NCI-H2171 (cell line): ENCODE measurements at regions not wholly inside any gene's neighbourhood (a gene's known extent, or its start where the extent isn't known, plus 50 kb on each side); places are given as distances from the start of the nearest gene placed in this dataset.
"Not testable (repeated sequence)": the region's sequence is repeated elsewhere in the genome, so short reads cannot be mapped to it uniquely, and the experiment has no call there.

ENCODE experiments used
- DNase-seq: peaks from one replicate; lab custom pipeline; 2025; lab: John Stamatoyannopoulos, UW

DNA sequence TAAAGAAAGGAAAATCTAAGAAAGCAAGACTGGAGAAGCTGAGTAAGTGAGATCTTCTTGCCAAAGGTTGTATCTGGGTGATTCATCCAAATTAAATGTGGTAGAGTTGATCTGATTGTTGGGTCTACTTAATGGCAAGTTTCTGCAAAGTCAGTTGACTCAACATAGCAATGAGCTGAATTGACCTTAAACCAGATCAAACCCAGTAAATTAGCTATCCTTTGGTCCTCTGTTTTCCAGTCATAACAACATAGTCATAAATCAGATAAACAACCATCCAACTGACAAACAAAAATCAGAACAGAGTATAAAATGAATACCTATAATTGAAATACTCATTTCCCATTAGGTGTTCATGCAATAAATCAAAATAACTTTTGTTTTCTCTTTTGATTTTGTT is 142.6 kb upstream of the CFAP20DC start:
- no peak for DNase-seq

DNA sequence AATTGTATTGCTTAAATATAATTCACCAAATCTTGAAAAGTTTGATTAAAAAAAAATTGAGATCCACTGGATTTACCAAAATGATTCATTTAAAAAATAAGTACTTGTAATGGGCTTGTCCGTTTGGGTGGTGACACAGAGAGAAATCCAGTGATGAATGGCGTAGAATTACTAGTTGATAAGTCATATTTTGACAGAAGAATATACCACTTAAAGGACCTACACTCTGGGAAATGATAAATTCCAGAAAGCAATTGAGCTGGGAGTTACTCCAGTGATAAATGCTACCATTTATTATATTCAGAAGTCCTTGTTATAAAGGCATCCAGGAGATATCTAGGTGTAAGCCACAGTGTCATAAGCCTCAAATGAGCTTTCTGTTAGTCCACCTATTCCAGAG is 141.8 kb upstream of the CFAP20DC start:
- no peak for DNase-seq

DNA sequence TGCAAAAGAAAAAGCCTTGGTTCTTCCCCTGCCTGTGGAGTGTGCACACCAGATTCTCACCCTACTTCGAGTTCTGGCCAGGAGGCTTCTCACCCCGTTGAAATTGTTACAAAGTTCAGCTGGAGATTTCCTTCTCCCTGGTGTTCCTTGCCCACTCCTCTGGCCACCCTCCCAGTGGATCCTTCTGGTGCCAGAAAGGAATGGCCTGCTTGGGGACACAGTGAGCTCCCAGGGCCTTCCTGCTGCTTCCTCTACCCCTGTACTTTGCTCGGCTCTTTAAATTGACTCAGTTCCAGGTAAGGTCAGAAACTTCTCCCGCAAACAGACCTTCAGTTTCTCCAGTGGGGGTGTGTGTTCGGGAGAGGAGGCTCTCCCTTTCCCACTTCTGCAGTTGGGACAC is 140.1 kb upstream of the CFAP20DC start:
- DNase-seq, result no peak

DNA sequence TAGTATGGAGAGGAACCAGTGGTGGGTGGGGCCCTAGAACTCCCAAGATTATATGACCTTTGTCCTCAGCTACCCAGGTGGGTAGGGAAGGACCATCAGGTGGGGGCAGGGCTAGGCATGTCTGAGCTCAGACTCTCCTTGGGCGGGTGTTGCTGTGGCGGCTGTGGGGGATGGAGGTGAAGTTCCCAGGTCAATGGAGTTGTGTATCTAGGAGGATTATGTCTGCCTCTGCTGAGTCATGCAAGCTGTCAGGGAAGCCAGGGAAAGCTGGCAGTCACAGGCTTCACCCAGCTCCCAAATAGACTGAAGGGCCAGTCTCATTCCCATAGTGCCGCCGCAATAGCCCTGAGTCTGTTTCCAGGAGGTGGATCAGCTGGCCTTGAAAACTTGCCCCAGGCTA is 139.7 kb upstream of the CFAP20DC start:
- DNase-seq, result no peak

DNA sequence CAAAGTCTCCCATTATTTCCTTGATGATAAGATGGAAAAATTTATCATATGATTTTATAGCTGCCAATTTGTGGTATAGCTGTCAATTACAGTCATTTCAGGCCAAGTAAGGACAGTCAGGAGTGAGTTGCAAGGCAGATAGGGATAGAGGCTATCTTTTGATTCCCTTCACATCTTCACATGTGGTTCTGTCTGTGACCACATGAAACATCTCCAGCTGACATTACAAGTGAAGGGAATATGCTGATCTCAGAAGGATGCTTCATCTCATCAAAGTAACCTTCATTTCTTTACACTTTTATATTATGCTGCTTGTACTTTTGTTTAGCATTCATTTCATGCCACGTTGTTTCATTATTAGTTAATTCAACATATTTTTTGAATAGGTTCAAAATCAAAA is 136.9 kb upstream of the CFAP20DC start:
- no peak for DNase-seq

DNA sequence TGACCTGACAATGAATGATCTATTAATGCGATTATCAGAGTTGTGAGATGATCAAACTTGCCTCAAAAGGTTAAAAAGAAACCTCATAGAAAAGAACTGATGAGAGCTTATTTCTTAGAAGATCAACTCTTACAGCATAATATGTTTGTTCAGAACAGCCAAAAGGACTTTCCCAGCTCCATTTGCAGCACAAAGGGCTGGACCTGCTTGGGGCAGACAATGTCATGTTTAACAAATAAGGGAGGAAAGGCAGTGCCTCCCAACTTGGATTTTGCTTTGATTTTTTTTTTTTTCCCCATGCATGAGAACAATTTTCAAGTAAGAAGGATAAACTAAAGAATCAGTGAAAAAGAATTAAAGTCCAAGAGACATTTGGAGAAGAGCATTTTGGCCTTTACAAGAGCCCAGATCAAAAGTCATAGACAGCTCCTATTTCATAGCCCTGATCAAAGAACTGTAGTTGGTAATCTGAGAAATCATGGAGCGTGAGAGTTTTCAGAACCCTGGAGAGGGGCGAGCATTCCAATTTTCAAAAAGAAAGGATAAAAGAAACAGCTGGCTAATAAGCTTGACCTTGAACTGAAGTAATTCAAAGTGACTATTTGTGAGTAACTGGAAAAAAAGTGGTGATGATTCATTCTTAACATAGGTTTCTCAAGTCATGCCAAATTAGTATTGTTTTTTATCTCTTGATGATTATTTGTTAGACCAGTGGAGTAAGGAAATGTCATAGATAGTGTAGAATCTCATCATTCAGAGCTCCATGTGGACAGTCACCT is 136.0 kb upstream of the CFAP20DC start:
- no peak for DNase-seq

DNA sequence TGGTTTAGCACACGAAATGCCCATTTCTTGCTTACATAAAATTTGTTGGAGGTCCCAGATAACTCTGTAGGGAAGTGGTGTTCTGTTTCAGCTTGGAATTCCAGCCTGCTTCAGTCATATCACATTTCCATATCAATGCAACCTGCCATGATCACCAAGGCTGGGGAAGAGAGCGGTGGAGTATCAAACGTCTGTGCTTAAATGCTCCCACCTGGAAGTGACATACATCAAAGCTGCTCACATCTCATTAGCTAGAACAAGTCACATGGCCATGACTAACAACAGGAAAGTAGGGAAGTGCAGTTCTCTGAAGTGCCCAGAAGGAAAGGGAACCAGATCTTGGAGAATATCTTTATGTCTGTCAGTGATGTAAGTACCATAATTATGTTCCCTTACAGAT is 130.2 kb upstream of the CFAP20DC start:
- peak; percentile 16 for DNase-seq

DNA sequence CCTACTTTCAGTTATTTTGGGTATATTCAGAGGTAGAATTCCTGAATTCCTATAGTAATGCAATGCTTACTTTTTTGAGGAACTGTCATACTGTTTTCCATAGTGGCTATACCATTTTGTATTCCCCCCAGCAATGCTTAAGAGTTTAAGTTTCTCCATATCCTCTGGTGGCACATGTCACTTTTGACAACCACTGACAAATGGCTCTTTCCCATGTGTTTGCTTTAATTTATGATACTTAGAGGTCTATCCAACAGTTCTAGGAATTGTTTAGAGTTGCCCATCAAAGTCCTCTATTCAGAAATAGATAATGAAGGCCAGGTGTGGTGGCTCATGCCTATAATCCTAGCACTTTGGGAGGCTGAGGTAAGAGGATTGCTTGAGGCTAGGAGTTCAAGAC is 128.9 kb upstream of the CFAP20DC start:
- no peak for DNase-seq

DNA sequence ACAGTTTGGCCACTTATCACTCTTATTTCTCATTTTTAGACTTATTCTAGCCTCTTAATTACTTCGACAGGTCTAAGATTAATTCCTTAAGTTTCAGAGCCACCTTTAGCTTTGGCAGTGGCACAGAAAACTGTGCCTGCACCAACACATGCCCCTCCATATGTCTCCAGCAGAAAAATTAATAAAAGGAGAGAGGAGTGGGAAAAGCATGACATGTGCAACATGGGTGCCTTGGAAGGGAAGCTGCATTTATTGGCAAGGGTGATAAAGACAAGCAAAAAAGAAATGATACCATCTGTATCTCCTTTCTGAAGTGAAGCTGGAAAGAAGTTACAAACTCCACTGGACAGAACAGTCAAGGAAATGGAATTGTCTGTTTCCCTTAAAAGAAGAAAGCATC is 121.7 kb upstream of the CFAP20DC start:
- no peak for DNase-seq

DNA sequence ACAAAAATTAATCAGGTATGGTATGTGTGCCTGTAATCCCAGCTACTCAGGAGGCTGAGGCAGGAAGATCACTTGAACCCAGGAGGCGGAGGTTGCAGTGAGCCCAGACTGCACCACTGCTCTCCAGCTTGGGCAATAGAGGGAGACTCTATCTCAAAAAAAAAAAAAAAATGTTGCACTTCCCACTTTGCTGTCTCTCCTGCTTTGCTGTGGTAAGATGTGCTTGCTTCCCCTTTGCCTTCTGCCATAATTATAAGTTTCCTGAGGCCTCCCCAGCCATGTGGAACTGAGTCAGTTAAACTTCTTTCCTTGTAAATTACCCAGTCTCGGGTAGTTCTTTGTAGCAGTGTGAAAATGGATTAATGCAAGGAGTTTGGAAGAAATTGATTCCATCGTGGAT is 120.3 kb upstream of the CFAP20DC start:
- DNase-seq, result not testable (repeated sequence)

DNA sequence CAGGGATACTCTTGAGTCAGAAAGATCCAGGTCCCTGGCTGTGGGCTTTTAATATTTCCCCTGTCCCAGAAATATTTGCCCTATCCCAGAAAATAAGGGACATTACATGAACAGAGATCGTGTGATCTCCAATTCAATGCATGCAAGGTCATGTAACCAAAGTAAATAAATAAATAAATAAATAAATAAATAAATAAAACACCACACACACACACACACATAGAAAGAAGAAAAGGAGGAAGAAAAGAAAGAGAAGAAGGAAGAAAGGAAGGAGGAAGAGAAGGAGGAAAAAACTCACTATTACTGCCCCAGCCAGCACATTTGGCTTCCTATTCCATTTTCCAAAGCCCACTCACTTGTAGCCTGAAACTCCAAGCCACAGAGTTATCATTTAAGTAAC is 117.9 kb upstream of the CFAP20DC start:
- no peak for DNase-seq

DNA sequence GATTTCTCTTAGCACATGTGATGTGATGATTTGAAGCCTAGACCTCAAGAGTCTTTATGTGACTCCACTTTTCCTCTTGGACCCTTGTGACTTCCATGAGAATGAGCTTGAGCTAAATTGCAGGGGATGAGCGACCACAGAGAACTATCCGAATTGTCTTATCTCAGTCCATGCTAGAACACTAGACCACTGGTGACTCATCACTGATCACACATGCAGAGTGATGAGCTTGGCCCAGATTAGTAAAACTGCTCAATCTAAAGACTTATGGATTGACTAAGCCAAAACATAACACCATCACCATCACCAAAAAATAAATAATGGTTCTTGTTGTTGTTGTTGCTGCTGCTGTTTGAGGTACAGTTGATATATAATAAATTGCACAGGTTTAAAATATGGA is 114.1 kb upstream of the CFAP20DC start:
- DNase-seq, result no peak

DNA sequence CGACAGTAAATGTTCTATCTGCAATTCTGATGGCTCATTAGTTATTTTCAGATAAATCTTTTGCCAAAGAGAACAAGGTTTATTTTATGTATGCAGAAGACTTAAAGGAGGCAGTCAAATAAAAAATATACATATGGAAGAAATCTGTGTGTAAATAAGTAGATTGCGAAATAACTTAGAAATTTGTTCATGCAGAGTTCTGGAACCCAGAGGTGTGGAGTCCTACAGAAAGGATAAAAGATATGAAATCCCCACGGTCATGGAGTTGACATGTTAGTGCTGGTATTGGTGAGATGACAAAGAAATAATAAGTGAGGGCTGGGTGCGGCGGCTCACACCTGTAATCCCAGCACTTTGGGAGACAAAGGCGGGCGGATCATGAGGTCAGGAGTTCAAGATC is 111.2 kb upstream of the CFAP20DC start:
- no peak for DNase-seq

DNA sequence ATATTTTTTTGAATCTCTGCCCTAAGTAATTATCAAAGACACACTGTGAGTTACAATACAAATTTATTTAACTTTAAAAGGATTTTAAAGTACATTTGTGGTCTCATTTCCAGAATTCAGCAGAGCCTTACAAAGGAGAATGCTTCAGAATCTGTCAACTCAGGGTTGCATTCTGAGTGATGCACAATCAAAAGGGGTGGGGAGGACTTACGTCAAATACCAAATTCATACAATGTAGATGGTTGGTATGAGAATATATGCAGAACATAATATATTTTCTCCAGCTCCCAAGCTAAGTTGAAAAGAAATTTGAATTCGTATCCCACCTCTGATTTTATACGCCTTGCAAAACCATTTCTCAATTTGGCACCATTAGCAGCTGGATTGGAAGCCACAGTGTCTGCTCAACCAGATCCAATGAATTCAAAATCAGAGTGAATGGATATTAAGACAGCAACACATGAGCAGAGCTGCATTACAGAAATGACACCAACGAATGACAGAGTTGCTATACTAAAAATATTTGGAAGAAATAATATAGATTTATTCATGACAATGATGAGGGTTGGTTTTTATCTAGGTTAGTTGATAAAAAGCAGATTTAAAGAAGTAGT is 110.4 kb upstream of the CFAP20DC start:
- no peak for DNase-seq

DNA sequence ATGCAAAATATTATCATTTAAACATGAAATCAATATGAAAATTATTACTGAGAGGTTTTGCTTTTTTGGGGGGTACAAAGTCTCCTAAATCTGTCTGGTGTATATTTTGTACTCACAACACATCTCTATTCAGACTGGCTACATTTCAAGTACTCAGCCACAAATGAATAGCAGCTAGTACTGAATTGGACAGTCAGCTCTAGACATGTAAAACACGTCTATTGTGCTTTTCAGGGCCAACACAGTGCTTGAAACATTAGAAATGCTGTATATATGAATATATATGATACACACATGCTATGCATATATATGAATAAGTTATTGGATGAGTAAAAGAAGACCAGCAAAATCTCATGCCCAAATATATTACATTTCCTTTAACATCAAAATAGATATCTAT is 103.8 kb upstream of the CFAP20DC start:
- DNase-seq, result no peak

DNA sequence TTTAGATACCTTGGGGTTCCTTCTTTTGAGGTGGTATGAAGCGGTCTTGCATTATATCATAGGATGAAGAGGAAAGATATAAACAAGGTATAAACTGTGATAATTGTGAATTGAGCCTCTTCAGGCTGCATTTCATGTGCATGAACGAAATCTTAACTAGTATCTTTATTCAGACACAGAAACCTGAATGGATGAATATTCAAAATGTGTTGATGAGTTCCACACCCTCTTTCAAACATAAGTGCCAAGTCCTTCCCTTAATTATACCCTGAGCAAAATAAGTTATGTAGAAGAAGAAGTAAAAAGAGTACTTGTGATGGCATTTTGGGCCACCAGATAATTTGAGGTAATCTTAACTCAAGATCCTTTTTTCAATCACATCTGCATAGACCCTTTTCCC is 103.1 kb upstream of the CFAP20DC start:
- DNase-seq, result no peak

DNA sequence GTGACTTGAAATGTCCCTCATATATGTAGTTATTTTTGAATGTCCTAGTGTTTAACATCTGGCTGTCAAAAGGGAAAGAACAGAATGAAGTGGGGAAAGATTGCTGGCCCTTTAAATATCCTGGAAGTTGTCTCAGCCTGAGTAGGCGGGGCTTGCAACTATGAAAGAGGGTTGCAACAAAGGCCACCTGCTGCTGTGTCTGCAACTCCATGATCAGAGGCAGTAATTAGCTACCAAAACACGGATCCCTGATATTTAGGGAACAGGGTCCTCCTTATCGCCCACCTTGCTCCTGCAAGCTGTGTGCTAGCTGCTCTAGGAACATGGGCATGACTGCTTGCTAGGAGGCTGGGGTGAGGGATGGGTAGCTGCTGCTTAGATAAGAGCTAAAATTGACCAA is 100.2 kb upstream of the CFAP20DC start:
- no peak for DNase-seq

DNA sequence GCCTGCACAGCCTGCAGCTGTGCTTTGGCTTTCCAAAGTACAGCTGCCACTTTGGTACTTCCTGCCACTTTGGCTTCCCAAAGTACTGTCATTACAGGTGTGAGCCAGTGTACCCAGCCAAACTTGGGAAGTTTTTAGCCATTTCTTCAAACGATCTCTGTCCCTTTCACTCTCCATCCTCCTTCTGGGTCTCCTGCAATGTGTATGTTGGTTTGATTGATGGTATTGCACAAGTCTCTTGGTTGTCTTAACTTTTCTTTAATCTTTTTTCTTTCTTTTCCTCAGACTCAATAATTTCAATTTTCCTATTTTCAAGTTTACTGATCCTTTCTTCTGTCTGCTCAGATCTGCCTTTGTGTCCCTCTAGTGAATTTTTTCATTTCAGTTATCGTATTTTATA is 99.3 kb upstream of the CFAP20DC start:
- no peak for DNase-seq

DNA sequence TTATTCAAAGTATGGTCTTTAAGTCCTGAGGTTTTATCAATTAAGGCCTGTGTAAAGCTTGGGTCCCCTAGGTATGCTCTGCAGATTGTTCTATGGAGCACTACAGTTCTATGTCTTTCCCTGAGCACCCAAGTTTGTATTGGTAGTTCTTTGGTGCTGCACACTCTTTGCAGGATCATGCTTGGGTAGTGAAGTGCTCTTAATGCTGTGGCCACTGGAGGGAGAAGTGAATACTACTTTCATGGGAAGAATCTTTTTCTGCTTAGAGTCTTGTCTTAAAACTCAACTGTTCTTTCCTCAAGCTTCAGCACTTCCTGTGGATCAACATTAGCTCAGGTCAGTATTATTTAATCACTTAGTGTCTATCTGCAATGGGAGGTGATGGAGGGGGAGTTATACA is 93.6 kb upstream of the CFAP20DC start:
- no peak for DNase-seq

DNA sequence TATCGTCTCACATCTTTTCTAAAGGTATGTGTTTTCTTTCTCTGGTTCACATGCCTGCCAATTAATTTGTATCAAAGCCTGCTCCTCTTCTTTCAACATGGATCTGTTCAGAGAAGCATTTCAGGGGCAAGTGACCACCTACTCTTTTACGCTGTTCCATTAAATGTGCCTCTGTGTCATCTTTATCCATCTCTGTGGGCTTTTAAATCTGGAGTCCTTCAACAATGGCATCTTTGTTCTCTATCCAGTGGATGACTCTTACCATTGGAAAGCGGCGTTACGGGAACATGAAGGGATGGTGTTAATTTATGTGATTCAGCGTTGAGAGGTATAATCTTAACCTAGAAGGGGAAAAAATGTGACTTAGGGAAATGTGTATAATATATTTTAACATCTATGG is 92.7 kb upstream of the CFAP20DC start:
- DNase-seq, result no peak

DNA sequence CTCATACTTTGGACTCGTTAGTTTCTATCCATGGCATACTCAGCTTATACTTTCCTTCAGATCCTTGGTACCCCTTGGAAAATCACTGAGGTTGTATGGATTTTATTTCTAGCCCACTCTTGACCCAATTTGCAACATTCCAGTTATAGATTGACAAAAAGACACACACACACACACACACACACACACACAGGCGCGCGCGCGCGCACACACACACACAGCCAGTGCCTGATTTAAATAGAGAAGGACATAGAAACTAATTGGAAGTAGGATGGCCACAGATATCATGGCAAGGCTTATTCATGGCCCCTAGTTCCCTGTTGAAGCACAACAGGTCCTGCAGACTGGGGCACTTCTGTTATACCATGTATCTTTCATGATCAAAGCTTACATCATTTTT is 89.1 kb upstream of the CFAP20DC start:
- DNase-seq, result no peak

DNA sequence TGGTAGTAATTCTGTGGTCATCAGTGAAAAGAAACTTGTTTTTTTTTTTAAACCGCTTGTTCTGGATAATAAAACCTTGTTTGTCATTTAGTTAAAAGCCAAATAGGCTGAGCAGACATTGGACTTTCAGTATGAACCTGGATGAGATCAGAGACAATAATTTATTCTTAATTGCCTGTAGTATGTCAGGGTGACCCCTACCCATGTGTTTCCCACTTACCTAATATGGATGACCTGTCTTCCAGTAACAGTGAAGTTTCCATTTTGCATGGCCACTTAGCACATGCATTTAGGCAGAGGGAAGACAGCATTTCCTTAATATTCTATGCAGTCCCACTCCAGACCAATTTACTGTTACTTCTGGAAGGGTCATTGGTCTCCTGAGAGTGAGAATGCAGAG is 87.6 kb upstream of the CFAP20DC start:
- DNase-seq, result no peak

DNA sequence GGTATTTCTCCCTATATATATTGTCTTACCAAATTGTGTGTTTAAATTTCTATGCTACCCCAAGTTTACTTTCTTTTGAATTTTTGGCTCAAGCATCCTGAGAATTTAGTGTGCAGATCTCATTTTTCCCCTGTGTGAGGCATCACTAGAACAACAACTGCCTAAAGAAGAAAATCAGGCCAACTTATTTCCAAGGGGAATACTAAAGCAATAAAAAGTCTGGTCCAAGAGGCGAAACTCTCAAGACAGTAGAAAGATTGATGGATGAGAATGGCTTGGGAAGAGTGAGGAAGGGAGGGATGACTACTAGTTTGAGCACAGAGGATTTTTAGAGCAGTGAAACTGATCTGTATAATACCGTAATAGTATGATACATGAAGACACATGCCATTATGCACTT is 86.3 kb upstream of the CFAP20DC start:
- DNase-seq, result no peak

DNA sequence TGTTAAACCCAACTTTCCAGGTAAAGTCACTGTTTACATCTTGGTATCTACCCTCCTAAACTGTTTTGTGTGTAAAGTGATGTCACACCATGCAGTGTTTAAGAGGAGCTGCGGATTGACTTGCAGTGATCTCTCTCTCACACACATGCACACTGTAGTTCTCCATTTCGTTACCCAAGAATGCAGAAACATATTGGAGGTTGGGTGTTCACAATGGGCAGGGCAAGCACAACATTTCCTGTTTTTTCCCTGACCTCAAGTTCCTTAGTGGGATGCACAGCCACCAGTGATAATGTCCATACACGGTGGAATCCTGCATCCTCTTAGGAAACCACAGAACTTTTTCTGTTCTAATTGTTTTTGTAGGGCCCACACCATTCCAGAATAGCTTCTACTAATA is 85.3 kb upstream of the CFAP20DC start:
- DNase-seq, result no peak
